Dermis microvascular lymphatic vessel endothelial cell (primary cell): ENCODE measurements at regions not wholly inside any gene's neighbourhood (a gene's known extent, or its start where the extent isn't known, plus 50 kb on each side); places are given as distances from the start of the nearest gene placed in this dataset.

Experiments
- DNase-seq, 2 donors: peaks; one replicate each; pipeline versions ENCODE4 v3.0.0 to v3.0.0-alpha.2; 2010; ENCODE audit warnings: low read depth in 2 of 2

- DNase-seq: peak; percentile 77 to 92
Measured at GRCh38 chr13:40440990-40441820, 225.2 kb downstream of the FOXO1 start.

GRCh38 chr13:40442231-40442630 is 224.2 kb downstream of the FOXO1 start:
- DNase-seq: no peak

- peak; percentile 48 to 64 for DNase-seq
Measured at GRCh38 chr13:40442826-40443225, 223.6 kb downstream of the FOXO1 start.

- no peak for DNase-seq
Measured at GRCh38 chr13:40444241-40444640, 222.2 kb downstream of the FOXO1 start.

GRCh38 chr13:40445557-40445990 is 220.9 kb downstream of the FOXO1 start:
- DNase-seq: peak; percentile 98 to 100

GRCh38 chr13:40446365-40446764 is 220.1 kb downstream of the FOXO1 start:
- DNase-seq: no peak

- DNase-seq: no peak
Measured at GRCh38 chr13:40447857-40448256, 218.6 kb downstream of the FOXO1 start.

- no peak for DNase-seq
Measured at GRCh38 chr13:40452038-40452666, 214.3 kb downstream of the FOXO1 start.

GRCh38 chr13:40452741-40453334 is 213.6 kb downstream of the FOXO1 start:
- DNase-seq: no peak

- DNase-seq: no peak
Measured at GRCh38 chr13:40453351-40454021, 213.0 kb downstream of the FOXO1 start.

- no peak for DNase-seq
Measured at GRCh38 chr13:40456397-40456953, 210.0 kb downstream of the FOXO1 start.

- DNase-seq: no peak
Measured at GRCh38 chr13:40456979-40457553, 209.4 kb downstream of the FOXO1 start.

GRCh38 chr13:40457929-40458719 is 208.3 kb downstream of the FOXO1 start:
- DNase-seq: no peak

- no peak for DNase-seq
Measured at GRCh38 chr13:40458720-40458990, 207.8 kb downstream of the FOXO1 start.

GRCh38 chr13:40460116-40460515 is 206.3 kb downstream of the FOXO1 start:
- DNase-seq: no peak

GRCh38 chr13:40464337-40465014 is 202.0 kb downstream of the FOXO1 start:
- no peak for DNase-seq

GRCh38 chr13:40465015-40465390 is 201.4 kb downstream of the FOXO1 start:
- no peak for DNase-seq

- no peak for DNase-seq
Measured at GRCh38 chr13:40466272-40466671, 200.2 kb downstream of the FOXO1 start.

GRCh38 chr13:40468227-40468838 is 198.1 kb downstream of the FOXO1 start:
- DNase-seq: no peak
